ENCODE measurements at regions not wholly inside any gene's neighbourhood (a gene's known extent, or its start where the extent isn't known, plus 50 kb on each side); places are given as distances from the start of the nearest gene placed in this dataset.

- no peak for TF ChIP-seq EP300 (IDR thresholded peaks at IDR 0.05)
- no peak for TF ChIP-seq POLR2A (IDR thresholded peaks at IDR 0.05)
Measured at GRCh38 chr2:103876611-103877010, 977.3 kb upstream of the POU3F3 start.
